Epithelial cell of prostate (primary cell): ENCODE measurements at regions not wholly inside any gene's neighbourhood (a gene's known extent, or its start where the extent isn't known, plus 50 kb on each side); places are given as distances from the start of the nearest gene placed in this dataset.
A peak's percentile ranks its signal among the peaks of the same experiment; 100 is the strongest.

ENCODE experiments used
- DNase-seq: peaks from one replicate; pipeline ENCODE4 v3.0.0-alpha.2; 2011; ENCODE audit warnings: low read depth, low spot score
- H3K27ac ChIP-seq: fragments of 450-650 bp; 2 replicates; pipeline ENCODE4 v1.5.1; 2017; ENCODE audit warnings: mild to moderate bottlenecking

DNA sequence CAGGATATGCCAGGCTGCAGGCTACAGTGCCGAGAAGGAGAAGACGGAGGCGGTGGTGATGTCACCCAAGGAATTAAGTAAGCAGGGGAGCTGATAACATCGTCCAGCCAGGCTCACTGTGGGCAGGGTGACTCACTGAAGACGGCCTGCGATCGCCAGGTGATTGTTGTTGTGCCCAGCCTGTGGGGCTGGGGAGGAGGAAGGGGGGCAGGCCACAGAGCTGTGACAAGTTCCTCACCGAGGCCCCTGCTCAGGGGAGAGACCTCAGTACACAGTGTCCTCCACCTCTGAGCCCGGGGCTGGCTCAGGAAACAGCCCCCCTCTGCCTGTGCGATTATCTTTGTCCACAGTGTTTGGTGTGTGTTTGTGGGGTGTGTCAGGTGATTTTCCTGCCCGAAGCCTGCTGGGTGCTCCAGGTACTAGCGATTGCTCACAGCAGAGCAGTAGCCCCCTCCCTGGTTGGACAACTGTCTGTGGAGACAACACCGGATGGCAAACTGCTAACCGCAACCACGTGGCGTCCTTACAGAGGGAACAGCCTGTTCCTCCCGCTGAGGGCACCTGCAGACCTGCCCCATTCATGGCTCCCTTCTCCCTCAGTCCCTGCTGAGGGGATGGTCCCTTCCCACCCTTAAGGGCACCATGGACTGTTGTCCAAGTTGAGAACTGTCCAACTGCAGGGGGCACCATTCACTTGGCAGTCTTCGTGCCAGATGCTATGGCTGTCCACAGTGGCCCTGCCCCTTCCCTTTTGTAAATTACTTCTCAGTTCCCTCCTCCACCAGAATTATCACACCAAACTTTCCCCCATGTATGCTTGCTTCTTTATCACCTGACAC lies 95.1 kb downstream of the ZFP36L2 start:
- H3K27ac ChIP-seq, result peak overlapping the region; percentile 80
- DNase-seq, result peak; percentile 91

DNA sequence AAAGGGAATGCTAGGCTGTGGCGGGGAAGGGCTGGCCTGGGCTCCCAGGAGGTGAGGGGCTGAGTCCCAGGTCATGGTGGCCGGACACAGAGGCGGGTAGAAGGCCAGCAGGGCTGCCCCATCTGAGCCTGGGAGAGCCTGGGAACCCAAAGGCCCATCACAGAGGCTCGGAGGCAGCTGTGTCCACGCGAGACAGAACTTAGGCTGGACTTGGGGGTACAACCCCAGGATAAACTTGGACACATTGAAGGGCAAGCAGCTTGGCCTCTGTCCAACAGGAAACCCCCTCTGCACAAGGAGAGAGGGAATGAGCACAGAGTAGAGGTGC lies 95.9 kb downstream of the ZFP36L2 start:
- DNase-seq, result no peak
- peak overlapping the region; percentile 80 for H3K27ac ChIP-seq

DNA sequence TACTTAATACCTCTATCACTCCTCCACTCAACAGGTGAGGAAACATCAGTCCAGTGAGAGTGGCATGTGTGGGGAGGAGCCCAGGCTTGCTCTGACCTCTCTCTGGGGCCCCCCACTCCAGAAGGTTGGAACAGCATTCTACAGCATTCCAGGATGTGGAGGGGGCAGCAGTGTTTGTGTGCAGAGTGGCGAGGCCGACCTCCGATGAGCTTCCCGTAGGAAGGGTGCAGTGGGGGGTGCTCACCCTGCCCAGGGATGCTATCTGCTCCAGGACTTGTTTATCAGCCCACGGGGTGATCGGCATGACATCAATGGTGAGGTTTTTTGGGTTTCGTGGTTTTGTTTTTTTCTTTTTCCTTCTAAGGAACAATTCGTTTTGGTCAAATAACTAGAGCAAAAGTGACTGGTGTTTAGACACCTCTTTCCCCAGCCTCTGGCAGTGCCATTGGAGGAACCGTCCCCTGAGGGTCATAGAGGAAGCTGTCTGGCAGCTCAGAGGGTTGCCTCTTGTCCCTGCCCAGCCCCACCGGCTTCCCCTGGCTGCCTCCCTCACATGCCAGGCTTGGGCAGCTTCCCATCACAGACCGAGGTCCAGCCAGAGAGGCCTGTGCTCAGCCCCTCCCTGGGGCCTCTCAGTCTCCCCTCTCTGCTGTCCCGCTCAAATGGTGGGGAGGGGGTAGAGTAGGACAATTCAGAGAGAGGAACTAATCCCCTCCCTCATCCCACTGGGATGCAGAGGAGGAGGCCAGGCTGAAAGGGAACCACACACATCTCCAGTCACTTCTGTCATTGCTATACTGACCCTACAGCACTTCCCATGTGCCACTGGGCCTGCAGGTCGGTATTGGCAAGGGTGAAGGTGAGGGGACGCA lies 96.5 kb downstream of the ZFP36L2 start:
- no peak overlapping the region for H3K27ac ChIP-seq
- no peak for DNase-seq

DNA sequence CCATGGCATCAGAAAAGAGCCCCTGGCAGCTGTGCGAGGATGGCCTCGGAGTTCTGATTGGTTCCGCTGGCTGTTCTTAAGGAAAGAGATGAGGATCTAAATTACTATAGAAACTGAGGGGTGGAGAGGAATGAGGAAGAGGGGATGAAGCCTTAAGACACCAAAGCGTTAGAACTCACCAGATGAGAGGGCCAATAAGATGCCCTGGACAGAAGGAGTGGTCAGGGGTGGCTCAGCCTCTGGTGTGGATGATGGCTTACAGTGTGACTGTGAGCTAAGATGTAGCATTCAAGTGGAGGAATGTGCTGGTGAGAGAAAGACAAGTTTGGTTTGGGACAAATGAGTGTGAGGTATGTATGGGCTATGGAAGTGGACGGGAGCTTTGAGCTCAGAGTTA lies 97.8 kb downstream of the ZFP36L2 start:
- no peak for DNase-seq
- no peak overlapping the region for H3K27ac ChIP-seq

DNA sequence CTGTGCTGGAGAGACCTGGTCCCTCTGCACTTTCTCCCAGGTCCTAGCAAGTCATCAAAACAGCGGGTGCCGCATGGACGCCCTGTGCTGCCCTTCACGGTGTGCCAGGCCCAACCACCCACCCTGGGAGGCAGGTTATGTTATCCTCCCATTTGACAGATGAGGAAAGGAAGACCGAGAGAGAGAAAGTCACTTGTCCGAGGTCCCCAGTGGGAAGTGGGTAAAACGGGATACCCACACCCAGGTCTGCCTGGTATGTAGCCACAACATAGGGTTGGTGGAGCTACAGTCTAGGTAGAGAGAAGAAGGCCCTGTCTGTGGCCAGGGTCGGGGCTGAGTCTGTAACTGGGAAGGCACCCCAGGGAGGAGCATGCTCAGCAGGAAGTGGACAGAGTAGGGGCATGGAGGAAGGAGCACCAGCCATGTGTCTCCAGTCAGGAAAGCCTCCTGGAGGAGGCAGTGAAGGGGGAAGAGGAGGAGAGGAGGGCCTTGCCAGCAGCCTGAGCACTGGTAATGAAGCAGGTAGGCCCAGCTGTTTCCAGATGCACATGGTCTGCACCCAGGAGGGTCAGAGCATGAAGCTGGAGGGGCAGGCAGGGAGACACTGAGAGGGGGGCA lies 98.4 kb downstream of the ZFP36L2 start:
- DNase-seq, result no peak
- no peak overlapping the region for H3K27ac ChIP-seq

DNA sequence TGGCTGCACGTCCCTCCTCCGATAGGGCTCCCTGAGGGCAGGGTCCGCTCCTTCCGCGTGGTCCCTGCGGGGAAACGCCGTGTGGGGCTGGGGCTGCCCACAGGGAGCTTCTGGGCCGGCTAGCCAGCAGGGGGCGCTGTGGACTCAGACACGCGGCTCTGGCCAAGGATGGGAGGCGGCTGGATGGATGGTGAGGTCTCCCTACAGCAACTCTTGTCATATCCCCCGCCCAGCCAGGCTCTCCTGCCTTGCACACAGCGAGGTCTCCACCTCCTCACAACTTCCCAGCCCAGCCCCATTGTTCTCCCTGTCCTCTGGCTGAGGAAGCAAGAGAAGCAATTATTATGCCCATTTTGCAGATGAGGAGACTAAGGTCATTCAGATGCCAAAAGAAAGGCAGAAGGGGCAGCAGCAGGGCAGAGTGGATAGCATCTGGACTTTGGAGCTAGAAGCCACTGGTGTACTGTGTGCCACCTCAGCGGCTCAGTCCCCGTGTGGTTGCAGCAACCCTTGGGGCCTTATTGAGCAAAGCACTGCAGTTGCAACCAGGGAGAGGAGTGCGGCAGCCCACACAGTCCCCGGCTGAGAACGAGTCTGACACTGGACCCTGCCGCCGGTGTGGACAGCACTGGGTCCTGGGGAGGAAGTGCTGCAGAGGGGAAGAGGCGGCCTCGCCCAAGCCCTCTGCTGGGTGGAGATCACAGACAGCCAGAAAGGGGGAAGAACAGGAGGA lies 99.0 kb downstream of the ZFP36L2 start:
- no peak for DNase-seq
- H3K27ac ChIP-seq, result no peak overlapping the region

DNA sequence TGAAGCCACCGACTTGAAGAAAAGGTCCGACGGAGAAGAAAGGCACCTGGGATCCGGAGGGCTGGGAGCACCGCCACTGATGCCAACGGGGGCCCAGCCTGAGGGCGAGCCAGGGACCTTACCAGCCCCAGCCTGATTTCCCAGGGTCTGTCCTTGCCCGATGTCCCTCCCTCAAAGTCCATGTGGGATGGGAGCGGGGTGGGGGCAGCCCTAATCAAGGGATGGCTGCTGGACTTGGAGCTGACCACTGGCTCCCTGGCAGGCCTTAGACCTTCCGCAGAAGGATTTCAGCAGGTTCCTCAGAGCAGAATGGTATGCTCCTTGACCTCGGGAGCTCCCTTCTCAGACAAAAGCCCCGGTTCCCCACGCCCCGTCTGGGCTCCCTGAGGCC lies 99.6 kb downstream of the ZFP36L2 start:
- no peak overlapping the region for H3K27ac ChIP-seq
- no peak for DNase-seq

DNA sequence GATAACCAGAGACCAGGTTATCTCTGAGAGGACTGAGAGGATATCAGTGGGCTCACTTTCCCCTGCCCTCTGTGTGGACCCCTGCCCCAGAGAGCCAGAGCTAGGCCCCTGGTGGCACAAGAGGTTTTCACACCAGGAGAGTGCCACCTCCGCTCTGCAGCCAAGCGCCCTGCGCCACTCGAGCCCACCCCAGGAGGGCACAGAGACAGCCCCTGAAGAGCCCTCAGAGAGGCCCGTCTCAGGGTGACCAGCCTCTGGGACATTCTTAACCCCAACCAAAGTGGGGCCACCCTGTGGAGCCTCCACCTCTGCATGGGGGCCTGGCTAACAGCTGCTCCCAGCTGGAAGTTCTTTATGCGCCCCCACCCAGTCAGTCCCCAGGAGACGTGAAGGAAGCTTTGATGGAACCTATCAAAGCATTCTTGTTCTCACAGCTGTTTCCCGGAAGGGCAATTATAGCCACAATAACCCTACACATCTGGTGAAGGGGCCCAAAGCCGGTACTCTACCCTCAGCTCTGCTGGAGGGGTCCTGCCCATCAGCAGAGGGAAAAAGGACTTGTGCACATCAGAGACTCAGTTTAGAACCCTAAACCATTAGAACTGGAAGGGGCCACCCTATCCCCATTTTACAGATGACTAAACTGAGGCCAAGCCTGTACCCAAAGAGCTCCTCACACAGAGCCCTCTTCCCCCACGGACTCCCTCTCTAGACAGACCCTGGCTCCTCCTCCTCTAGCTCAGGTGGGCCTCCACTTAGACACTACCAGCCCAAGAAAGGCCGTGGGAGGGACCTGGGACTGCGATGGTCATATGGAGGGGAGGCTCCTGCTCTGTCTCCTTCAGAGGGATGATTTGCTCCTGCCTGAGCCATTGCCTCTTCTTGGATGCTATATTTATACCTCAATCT lies 101.1 kb downstream of the ZFP36L2 start:
- no peak overlapping the region for H3K27ac ChIP-seq
- DNase-seq, result no peak

DNA sequence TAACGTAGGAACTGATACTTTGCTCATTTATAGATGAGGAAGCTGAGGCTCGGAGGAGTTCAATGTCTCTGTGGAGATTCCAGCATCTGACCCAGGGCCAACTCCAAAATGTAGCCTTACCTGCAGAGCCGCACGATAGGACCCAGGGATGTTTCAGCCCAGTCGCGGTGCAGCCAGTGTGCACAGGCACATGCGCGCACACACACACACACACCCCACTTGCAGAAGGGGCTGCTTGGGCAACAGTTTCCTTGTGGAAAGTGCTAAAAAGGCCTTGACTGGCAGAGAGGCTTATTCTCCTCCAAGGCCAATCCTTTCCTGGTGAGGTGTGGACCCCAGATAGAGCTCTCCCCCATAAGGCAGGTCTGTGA lies 101.7 kb downstream of the ZFP36L2 start:
- H3K27ac ChIP-seq, result no peak overlapping the region
- no peak for DNase-seq

DNA sequence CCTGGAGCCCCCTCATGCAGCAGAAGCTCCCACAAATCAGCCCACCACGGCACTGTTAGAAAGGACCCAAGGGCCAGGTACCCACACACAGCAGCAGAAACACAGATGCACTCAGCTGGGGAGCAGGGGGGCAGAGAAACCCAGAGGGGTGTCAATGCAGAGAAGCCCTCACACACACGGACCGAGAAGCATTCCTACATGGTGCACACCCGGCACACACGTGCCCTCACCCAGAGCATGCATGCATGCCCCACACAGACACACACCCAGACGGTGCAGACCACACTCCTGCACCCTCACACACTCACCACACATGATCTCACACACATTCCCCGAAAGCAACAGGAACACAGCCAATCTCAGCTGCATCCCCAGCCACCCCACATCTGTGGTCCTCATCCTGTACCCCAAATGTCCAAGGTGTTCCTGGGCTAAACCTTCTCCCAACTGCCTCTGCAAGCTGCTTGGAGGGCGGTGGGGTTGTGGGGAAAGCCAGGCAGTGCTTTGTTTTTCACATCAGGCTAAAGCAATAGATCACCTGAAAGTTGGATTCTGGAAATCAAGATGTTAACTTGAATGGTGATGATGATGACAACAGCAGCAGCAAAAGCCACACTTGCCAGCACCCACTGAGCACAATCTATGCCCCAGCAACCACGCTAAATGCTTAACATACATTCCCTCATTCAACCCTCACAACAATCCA lies 102.3 kb downstream of the ZFP36L2 start:
- H3K27ac ChIP-seq, result no peak overlapping the region
- DNase-seq, result no peak

DNA sequence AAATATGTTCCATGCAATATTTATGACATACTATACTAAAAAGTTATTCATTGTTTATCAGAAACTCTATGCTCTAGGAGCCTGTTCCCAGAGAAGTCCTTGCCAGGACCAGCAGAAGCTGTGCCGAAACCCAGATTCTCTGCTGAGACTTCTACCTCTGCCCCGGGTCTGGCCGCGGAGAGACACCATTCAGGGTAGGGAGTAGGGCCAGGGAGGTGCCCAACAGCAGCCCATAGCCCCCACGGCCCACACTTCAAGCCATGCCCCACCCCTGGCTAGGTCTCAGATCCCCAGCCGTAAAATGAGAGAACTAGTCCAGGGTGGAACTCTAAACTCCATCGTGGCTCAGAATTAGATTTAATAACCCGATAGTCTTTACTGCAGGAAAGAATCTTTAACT lies 102.9 kb downstream of the ZFP36L2 start:
- DNase-seq, result no peak
- no peak overlapping the region for H3K27ac ChIP-seq

DNA sequence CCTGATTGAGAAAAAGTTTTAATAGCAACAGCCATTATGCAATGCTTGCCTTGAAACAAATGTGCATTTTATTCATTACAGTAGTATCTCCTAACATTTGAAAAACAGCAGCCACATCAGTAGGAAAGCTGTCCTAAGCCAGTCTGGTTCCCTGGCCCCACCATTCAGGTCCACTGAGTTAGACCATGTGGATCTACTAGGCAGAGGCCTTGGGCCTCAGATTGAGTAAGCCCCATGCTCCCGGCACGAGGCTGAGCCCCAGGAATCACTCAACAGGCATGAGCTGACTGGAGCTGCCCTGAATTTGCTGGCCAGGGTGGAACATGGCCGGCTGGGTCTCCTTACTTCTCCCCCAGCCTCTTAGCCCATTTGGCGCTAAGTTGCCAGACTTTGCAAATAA lies 103.4 kb downstream of the ZFP36L2 start:
- no peak for DNase-seq
- H3K27ac ChIP-seq, result no peak overlapping the region

DNA sequence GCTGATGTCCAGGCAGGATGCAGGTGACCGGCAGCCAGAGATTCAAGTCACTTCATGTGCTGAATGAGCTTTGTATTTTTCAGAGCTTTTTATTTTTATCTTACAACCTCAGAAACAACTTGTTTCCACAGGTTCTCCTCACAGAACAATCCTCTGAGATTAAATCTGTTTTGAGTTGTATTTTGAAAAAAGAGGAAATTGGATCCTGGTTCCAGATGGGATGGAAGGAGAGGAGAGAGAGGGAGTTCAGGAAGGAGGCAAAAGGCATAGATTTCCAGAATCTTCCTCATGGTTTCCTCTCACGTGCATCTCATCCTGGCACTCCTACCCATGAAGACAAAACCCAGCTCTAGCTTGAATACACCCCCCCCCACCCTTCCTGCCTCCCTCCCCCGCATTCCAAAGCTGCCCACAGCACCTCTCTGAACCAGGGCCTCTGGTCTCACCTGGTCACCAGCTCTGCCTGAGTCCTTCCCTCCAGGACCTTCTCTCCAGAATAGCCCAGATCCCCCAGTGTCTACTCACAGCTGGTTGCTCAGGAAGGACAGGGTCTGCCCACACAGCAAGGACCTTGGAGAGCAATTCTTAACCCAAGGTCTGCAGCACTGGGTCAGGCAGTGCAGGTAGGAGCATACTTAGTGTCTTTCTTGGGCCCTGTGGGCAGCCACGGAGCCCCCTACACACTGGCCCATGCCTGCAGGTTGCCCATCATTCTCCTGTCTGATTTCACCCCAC lies 104.7 kb downstream of the ZFP36L2 start:
- no peak for DNase-seq

DNA sequence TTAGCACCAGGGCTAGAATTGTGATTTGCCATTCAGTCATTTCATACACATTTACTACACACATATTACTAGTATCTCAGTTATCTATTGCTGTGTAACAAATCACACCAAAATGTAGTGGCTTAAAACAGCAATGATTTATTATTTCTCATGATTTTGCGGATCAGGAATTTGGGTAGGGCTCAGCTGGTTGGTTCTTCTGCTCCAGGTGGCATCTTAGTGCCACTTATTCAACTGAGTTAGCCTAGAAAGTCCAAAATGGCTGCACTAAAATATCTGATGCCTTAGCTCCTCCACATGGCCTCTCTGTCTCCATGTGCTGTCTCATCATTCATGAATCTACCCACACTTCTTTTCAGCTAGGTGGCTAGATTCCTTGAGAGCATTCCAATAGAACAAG lies 107.1 kb downstream of the ZFP36L2 start:
- no peak for DNase-seq
- H3K27ac ChIP-seq, result no peak overlapping the region

More for the DNA sequence above, 104.7 kb downstream of the ZFP36L2 start:
- H3K27ac ChIP-seq, result no peak overlapping the region

DNA sequence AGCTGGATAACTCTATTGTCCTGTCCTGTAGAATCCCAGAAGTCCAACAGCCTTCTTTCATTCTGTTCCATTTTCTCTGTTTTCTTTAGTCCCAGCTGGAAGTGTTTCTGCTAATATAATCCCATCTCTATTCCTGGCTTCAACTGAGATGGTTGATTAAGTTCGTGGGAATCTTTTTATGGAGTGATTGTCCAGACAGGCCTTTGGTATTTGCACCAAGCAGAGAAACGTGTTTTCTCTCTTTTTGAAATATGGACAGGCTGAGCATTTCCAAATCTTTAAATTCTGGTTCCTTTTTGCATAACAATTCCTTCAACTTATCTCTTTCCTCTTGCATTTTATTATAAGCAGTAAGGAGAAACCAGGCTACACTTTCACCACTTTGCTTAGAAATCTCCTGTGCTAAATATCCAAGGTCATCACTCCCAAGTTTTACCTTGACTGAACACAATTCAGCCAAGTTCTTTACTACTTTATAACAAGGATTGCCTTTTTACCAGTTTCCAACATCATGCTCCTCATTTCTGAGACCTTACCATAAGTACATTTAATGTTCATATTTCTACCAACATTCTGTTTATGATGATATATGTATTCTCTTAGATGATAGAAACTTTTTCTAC lies 108.8 kb downstream of the ZFP36L2 start:
- DNase-seq, result no peak
- H3K27ac ChIP-seq, result peak overlapping the region; percentile 16

DNA sequence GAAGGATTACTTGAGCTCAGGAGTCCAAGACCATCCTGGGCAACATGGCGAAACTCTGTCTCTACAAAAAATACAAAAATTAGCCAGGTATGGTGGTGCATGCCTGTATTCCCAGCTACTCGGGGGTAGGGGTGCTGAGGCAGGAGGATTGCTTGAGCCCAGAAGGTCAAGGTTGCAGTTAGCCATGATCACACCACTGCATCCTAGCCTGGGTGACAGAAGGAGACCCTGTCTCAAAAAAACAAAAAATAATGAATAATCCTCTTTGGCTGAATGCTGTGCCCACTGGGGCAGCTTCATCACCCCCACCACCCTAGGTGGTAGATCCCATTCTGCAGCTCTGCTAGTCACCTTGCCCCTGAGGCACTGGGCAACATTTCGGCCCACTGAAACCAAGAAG lies 109.4 kb downstream of the ZFP36L2 start:
- no peak for DNase-seq
- H3K27ac ChIP-seq, result peak overlapping the region; percentile 16

DNA sequence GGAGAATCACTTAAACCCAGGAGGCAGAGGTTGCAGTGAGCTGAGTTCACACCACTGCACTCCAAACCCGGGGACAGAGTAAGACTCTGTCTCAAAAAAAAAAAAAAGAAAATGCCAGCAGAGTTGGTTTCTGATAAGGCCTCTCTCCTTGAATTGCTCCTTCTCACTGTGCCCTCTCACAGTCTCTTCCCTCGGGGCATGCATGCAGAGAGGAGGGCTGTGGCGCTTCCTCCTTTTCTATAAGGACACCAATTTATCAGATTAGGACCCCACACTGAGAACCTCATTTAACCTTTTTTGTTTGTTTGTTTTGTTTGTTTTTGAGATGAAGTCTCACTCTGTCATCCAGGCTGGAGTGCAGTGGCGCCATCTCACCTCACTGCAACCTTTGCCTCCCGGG lies 110.5 kb downstream of the ZFP36L2 start:
- DNase-seq, result no peak
- no peak overlapping the region for H3K27ac ChIP-seq

DNA sequence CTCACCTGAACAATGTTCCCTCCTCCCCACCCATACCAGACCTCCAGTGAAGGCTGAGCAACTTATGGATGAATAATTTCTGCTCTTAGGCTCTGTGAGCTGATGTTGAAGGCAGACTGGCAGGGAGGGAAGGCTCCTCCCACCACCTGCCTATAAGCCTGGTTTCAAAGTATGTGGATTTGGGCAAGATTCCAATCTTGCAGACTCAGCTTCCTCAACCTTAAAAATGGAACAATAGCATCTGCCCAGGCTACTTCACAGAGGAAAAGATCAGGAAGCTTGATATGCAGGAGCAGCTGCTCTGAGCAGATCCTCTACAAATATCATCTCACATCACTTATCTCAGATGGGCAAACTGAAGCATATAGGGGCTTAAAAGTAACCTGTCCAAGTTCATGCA lies 112.2 kb downstream of the ZFP36L2 start:
- peak overlapping the region; percentile 24 for H3K27ac ChIP-seq
- peak; percentile 64 for DNase-seq
